H54 (cell line): ENCODE measurements at regions not wholly inside any gene's neighbourhood (a gene's known extent, or its start where the extent isn't known, plus 50 kb on each side); places are given as distances from the start of the nearest gene placed in this dataset.

Source experiments
- DNase-seq: peaks from one replicate; pipeline ENCODE4 v3.0.0; 2011; ENCODE audit warnings: low spot score, mixed read lengths; ENCODE audit not compliant: insufficient read length
- FAIRE-seq: peaks from 3 replicates; lab custom pipeline; 2011; peaks lifted over from hg19 to GRCh38; lab: Jason Lieb, UNC
- POLR2A ChIP-seq: IDR thresholded peaks from 2 replicates; pipeline ENCODE4 v1.6.1; 2011; ENCODE audit warnings: low read depth, mild to moderate bottlenecking, low read length

DNA sequence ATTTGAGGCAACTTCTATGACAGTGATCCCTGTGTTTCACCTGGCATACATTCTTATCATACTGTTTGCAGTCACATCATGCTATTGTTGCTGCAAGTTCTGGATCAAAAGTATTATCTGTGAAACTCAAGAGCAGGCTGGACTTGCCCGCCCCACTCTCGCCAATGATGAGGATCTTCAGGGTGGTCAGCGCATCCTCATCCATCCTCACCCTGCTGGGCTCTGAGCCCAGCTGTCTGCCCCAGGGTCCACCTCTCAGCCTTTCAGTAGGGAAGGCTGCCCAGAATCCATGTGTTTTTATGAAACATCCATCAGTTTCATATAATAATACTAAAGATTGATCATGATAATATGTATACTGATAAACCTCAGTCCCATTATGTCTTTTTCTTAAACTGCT is 55.4 kb upstream of the KIF5B start:
- TF ChIP-seq POLR2A = no peak
- DNase-seq (no peak), FAIRE-seq (no peak)

DNA sequence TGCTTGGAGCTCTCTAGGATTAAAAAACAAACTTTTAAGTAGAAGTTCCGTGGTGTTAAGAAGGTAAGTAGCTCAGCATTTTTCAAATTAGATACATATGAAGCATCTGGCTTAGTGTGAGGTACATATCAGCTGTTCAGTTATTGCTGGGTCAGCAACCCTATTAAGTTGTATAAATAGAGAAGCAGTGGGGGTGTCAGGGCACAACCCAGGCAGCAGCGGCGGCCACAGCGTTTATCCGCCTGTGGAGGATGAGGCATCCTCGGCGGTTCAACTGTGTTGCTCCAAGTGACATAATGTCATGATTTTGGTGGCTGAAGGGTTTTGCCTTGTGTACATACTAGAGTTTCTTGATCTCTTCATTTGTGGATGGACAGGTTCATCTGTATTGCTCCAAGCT is 54.6 kb upstream of the KIF5B start:
- DNase-seq = no peak
- TF ChIP-seq POLR2A = no peak
- FAIRE-seq = no peak

DNA sequence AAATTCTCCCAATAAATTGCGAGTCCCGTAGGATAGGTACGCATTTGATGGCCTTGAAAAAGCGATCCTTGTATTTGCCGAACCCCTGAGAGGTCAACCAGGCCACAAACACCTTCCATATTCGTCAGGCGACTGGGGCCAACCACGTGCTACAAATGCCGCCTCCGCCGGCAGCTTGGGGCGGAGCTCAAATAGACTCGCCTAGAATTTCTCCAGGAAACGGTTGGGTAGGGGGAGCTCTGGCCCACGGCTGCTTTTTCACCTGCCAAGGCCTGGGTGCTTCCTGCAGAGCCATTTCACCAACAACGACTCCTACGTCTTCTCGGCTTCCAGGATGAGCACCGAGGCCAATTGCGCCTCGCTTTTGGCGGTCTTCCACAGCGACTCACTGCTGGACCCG is 53.4 kb upstream of the KIF5B start:
- no peak for TF ChIP-seq POLR2A
- DNase-seq = no peak
- FAIRE-seq = no peak
